ENCODE measurements at regions not wholly inside any gene's neighbourhood (a gene's known extent, or its start where the extent isn't known, plus 50 kb on each side); places are given as distances from the start of the nearest gene placed in this dataset.

DNA sequence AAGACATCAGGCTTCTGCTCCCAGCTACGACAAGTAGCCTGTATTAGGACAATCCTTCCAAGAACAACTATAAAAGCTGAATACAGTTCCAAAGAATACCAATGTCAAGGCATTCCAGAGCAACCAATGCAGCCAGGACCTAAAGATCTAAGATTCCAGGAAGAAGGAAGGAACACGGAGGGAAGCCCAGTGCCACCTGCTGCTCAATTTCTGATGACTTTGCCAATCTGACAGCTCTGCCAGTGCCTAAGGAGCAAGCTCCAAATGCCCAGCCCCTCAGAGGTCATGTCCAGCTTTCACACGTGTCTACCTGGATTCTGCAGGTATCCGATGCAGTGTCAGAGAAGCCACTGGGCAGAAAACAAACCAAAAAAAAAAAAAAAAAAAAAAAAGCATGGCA, 164.4 kb downstream of the IRS2 start:
- DNase-seq (ENCODE audit: low spot score): peak; percentile 9
- no peak overlapping the region for H3K4me3 ChIP-seq
- H3K27ac ChIP-seq: no peak overlapping the region
- TF ChIP-seq, protein P1, sequence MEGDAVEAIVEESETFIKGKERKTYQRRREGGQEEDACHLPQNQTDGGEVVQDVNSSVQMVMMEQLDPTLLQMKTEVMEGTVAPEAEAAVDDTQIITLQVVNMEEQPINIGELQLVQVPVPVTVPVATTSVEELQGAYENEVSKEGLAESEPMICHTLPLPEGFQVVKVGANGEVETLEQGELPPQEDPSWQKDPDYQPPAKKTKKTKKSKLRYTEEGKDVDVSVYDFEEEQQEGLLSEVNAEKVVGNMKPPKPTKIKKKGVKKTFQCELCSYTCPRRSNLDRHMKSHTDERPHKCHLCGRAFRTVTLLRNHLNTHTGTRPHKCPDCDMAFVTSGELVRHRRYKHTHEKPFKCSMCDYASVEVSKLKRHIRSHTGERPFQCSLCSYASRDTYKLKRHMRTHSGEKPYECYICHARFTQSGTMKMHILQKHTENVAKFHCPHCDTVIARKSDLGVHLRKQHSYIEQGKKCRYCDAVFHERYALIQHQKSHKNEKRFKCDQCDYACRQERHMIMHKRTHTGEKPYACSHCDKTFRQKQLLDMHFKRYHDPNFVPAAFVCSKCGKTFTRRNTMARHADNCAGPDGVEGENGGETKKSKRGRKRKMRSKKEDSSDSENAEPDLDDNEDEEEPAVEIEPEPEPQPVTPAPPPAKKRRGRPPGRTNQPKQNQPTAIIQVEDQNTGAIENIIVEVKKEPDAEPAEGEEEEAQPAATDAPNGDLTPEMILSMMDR (IDR thresholded peaks at IDR 0.05): no peak

DNA sequence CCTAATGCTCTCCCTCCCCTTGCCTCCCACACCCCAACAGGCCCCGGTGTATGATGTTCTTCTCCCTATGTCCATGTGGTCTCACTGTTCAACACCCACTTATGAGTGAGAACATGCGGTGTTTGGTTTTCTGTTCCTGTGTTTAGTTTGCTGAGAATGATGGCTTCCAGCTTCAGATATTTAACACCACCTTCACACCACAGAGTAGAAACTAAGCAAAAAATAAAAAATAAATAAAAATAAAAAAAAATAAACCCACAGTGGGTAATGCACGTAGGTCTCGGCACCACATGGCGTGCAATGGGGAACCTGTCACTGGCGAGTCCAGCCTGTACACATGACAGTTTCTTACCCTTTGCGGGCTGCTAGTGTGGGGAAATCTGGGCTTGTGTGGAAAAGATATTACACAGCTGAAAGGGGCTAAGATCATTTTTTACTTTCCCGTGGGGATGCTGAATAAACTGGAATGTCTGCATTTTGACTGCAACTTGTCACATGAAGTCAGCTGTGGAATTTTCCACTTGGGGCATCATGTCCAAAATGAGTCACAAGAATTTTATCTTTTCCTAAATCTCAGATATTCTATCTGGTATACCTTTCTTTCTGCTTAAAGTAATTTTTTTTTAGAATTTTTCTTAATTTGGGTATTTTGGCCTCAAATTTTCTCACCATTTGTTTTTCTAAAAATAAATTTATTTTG, 170.5 kb downstream of the IRS2 start:
- no peak overlapping the region for H3K27ac ChIP-seq
- no peak for DNase-seq (ENCODE audit: low spot score)
- TF ChIP-seq, protein P1 (IDR thresholded peaks at IDR 0.05): no peak
- H3K4me3 ChIP-seq: no peak overlapping the region

DNA sequence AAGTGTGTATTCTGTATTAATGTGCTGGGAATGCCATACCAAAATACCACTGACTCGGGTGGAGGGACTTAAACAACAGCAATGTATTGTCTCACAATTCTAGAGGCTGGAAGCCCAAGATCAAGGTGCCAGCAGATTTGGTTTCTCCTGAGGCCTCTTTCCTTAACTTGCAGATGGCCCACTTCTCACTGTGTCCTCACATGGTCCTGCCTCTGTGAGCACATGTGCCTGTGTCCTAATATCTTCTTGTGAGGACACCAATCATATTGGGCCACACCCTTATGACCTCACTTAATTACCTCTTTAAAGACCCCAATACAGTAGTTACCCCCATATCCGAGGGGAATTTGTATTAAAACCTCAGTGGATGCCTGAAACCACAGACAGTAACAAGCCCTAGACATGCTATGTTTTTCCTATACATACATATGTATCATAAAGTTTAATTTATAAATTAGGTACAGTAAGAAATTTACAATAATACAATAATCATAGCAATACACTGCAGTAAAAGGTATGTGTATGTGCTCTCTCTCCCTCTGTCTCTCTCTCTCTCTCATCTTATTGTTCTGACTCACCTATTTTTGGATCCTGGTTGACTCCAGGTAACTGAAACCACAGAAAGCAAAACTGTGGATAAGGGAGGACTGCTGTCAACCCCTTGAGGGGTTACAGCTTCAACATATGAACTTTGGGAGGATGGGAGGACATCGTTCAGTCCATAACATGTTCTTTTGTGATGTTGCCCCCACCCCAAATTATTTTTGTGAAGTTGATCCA, 174.3 kb downstream of the IRS2 start:
- TF ChIP-seq, protein P1 (IDR thresholded peaks at IDR 0.05): no peak
- Histone ChIP-seq H3K4me3 (no peak overlapping the region), H3K27ac (no peak overlapping the region)

DNA sequence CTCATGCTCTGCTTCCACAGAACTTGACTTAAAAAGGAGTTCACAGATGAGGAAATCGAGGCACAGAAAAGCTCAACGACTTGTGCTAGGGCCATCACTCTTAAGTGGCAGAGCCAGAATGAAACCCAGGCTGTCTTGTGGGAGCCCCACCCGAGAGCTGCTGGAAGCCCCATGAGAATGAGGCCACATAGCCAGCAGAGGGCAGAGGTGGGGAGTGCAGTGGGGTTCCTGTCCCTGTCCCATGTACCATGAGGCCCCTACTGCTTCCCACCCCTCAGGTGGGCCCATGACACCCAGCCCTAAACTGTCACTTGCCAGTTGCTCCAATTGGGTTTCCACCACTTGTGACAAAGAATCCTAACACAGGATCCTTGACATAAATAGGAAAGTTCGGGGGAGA, 175.9 kb downstream of the IRS2 start:
- no peak for DNase-seq (ENCODE audit: low spot score)
- Histone ChIP-seq H3K27ac (no peak overlapping the region), H3K4me3 (no peak overlapping the region)
- TF ChIP-seq, protein P1 (IDR thresholded peaks at IDR 0.05): no peak

More for the DNA sequence above, 174.3 kb downstream of the IRS2 start:
- DNase-seq (ENCODE audit: low spot score): no peak

DNA sequence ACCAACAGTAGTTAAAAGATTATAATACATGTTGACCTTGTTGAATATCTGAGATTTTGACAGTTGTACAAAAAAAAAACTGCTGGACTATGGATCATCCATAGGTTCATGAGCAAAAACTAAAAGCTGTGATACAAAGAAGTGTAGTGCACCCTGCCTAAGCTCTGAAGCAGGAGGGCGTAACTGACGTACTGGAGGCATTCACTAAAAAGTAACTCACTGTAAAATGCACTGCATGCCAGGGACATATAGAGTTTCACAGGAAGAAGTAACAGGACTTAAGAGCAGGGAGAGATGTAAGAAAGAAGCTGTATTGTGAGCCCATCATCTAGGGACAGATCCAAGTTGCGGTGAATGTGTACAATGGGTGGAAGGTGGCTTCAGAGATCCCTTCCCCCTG, 177.9 kb downstream of the IRS2 start:
- Histone ChIP-seq H3K27ac (no peak overlapping the region), H3K4me3 (no peak overlapping the region)
- DNase-seq (ENCODE audit: low spot score): no peak
- TF ChIP-seq, protein P1 (IDR thresholded peaks at IDR 0.05): no peak

DNA sequence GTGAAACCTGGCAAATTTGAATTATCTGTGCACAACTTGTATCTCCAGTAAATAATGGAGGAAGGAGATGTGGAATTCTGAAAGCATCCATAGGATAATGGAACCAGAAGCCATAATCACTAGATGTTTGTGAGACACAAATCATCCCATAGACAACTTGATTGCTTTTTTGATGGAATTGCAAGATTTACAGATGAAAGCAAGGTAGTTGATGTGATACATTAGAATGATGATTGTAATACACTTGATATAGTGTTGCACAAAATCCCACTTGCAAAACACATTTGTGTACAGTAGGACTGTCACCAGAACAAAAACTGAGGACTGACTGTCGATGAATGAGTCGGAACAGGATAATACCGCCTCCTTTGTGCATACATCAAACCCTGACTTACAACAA, 178.3 kb downstream of the IRS2 start:
- no peak overlapping the region for H3K4me3 ChIP-seq
- TF ChIP-seq, protein P1 (IDR thresholded peaks at IDR 0.05): no peak
- DNase-seq (ENCODE audit: low spot score): no peak
- no peak overlapping the region for H3K27ac ChIP-seq

DNA sequence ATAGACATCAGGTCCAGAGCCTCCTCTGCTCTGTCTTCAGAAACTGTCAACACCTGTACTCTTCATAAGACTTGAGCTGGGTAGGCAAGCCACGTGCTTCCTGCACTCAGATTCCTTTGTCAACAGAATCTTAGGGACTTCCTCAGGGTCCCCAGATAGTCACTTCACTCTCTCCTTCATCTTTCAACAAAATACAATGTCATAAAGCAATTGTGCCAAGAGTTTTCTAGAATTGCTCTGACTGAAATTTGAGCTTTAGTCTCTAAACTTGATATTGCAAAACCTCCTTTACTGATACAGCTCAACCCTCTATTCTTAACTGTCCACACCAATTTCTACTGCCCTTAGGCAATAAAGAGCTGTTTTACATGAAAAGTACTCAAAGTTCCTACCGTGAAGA, 179.9 kb downstream of the IRS2 start:
- no peak overlapping the region for H3K27ac ChIP-seq
- TF ChIP-seq, protein P1 (IDR thresholded peaks at IDR 0.05): no peak
- no peak for DNase-seq (ENCODE audit: low spot score)
- no peak overlapping the region for H3K4me3 ChIP-seq
